NCI-H2081 treated with DMSO at 0.1 percent for 48 hours (cell line): ENCODE measurements at regions not wholly inside any gene's neighbourhood (a gene's known extent, or its start where the extent isn't known, plus 50 kb on each side); places are given as distances from the start of the nearest gene placed in this dataset.

Experiments
- DNase-seq: peaks from one replicate; lab custom pipeline; 2025; lab: John Stamatoyannopoulos, UW

DNA sequence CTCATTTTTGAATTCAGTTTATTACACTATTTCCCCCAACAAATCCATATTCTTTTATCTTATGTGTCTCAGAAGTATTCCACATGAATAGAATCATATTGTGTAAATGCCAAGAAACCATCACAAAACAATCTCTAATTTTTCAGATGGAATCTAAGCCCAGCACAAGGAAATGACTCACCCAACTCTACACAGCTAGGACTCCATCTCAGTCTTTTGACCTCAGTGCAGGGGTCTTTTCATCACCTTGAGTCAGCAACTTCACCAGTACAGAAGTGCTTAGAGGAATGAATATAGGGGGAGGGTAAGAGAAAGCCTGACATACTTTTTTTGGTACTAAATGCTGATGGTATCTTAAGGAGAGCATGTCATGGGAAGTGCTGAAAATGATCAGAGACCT is 169.3 kb upstream of the LRRN1 start:
- no peak for DNase-seq

DNA sequence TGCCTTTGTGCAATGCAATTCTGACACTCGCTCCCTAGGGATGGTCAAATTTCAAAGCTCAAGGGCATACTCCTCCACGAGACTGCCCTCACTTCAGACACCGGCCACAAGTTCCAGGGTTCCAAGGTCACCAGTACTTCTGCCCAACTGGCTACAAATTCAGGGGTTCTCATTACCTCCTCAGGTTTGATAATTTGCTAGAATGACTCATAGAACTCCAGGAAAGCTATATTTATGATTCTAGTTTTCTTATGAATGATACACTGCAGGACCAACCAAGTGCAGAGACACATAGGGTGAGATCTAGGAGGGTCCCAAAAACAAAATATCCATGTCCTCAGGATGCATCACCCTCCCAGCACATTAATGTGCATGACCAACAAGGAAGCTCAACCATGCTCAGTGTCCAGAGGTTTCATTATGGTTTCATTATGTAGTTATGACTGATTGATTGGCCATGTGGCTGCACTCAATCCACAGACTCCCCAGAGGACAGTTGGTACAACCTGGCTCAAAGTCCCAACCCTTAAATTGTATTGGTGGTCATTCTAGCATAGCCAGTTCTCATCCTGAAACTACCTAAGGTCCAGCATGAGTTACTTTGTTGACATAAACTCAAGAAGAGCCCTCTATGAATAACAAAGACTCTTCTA is 170.4 kb upstream of the LRRN1 start:
- DNase-seq = no peak

DNA sequence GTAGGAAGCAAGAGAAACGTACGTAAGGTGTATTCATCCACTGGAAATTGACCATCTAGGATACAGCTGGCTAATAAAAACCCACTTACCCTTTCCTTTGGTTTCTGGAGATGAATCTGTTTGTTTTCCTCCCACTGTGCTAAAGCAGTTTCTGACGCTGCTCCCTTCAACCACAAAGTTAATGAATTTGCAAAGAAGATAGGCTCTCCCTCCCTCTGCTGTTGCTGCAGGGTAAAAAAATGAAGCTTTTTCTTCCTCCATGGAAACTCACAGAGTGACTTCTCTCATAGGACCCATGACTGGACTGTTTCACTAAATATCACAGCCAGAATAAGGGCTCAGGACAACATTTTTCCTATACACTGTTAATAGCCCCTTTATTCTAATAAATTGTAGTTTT is 172.1 kb upstream of the LRRN1 start:
- no peak for DNase-seq

DNA sequence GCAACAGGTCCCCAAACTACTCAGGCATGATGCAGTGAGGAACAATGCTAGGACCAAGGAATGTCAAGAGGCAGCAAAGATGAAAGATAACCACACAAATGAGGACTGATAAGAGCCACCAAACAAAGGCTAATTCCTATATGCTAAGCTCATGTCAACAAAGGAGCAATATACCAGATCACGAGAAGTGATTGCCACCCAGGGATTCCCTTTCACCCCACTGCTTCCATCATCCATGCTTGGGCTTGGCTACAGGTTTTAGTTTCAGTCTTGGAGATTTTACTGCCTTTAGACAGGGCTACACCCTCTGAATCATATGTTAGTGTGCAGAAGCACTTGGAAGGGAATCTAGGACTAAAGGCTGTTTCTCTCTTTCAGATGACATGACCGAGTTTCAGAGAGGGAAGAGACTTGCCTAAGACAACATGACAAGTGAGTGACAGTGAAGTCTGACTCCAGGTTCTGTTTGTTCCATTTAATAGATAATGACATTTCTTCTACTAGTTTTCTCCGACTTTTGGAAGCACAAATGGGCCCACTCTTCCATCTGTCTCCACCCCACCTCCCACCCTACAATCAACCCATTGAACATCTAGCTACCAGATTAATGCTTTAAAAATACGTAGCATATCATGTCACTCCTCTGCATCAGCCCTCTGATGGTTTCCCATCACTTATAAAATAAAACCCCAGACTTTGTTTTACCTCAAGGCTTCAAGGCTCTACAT is 173.5 kb upstream of the LRRN1 start:
- no peak for DNase-seq

DNA sequence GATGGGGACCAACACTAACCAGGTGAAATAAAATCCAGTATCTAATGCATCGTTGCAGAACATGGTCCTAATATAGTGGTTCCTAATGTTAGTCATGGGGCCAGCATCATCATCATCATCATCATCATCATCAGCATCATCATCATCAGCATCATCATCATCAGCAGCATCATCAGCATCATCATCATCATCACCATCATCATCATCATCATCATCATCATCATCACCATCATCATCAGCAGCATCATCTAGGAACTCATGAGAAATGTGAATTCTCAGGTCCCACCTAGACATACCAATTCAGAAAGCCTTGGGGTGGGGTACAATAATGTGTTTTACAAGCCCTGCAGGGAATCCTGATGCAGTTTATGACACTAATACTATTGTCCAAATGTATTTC is 179.4 kb upstream of the LRRN1 start:
- no peak for DNase-seq

DNA sequence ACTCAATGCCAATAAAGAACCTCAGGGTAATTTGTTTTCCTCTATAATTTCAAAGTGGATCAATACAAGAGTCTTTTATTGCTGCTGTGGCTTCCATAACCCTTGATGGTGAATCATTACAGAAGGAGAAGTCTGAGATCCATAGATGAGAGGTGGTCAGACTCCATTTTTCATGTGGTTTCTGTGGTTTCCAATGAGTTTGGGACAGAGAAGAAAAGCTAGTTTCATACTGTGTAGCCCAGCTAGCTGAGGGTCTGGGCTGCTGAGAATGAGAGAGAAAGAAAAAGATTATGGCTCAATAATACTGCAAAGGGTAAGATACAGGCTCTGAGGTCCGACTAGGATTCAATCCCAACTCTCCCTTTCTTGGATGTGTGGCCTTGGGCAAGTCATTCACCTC is 180.6 kb upstream of the LRRN1 start:
- no peak for DNase-seq

DNA sequence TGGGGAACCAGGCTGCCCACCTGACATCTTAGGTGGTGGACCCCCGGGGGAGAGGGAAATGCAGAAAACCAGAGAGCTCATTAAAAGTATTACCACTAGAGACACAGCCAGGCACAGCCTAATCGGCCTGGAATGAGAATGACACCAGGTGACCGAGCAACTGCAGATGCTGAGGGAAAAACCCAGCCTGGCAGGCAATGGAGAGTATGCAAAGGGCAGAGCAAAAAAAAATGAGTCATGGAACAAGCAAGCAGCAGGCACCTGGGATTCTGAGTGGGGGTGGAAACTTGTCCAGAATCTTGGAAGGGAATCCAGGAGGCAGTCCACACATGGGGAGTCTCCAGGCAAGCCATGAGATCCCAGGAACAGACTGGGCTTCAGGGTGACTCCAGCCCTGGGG is 183.7 kb upstream of the LRRN1 start:
- DNase-seq = no peak

DNA sequence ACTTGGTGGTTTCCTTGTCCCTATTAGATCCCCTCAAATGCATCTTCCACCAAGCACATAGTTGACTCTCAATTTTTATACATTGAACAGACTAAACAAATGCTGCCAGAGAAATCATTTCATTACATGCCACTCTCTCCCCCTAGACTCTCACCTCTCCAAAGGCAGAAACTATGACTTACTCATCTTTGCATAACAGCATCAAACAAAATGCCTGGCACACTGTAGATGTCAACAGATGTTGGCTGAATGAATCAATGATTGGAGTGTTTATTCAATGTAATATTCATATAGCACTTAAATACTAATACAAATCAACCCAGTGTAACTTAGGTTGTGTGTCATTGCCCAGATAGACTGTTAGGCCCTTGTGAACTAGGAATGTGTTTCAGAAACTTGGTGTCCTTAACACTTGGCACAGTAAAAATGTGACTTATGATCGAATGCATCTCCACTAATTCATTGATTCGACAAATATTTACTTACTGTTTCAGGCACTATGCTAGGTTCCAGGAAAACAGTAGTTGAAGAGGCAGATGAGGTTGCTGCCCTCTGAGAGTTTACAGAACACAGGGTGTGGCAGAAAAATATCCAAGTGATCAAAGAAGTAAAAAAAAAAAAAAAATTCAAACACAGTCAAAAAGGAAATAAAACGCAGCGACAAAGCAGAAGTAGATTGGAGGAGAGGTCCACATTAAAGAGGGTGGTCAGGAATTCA is 188.5 kb upstream of the LRRN1 start:
- DNase-seq = no peak

DNA sequence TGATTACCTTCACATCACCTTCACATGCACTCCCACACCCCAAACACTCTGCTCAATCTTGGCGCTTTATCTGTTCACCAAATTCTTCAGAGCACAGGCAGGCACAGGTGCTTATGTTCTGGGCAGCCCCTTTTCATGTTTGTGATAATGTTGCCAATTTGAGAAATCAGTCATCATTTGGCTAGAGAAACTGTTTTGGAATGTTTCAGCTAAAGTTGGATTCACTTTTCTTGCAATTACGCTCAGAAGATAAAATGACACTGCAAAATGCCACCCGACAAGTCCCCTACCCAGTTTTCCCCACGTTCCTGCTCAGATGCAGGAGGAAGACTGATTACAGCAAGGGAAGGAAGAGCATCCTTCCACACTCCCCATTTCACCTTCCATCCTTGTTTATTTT is 192.9 kb upstream of the LRRN1 start:
- DNase-seq = no peak

DNA sequence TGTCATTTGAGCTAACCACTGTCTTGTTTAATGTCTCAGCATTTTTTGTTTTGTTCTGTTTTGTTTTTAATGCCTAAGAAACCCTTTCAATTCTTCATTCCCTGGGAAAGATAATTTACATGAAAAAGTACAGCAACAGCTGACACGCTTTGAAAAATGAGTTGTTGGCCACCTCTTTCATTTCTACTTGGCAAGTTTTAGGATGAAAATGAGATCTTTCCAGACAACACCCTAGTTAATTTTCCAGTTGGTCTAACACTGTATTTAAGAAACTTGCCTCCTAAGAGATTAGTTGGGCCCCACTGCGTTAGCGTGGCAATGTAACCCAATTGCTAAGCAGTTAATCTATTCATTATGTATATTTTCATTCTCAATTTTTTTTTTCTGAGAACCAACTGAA is 194.0 kb upstream of the LRRN1 start:
- DNase-seq = no peak

DNA sequence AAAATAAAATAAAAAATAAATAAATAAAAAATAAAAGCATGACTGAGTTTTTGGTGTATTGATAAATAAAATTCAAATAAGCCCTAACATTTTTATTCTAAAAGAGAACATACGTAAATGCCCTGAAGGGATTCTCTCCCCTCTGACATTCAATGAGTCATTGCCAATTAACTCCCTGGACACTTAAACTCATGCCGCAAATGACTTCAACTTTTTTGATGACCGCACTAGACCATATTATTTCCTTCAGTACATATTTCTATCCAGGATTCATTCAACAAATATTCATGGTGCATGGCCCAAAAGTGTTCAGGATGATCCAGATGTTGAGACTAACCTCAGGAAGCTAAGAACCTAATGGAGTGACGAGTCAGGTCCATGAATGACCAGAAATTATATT is 195.9 kb upstream of the LRRN1 start:
- DNase-seq = no peak

DNA sequence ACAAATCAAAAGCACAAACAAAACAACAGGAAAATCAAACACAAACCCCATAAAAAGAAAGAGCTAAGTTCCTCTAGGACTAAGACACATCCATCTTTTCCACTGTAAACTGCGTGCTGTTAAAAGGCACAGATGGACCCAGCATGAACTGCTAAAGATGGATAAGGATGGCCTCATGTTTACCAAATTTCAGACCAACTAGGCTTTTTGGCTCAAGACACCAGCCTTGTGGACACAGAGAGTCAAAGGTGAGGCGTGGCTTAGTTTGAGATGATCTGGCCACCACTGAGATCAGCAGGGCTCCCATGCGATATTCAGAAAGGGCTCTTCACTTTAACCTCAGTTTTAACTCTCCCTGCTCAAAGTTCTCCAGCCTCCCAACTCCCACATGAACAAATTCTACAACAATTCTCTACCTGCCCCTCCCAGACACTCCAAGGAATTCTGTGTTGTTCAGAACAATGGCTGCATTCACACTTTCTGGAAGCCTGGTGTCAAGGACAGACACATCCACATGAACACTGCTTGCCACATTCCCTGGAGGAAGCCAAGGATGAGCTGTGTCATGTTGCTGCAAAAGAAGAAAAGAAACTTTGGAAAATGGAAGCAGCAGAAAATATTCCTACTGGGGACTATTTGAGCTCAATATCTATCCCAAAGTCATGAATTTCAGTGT is 198.4 kb upstream of the LRRN1 start:
- DNase-seq = no peak

DNA sequence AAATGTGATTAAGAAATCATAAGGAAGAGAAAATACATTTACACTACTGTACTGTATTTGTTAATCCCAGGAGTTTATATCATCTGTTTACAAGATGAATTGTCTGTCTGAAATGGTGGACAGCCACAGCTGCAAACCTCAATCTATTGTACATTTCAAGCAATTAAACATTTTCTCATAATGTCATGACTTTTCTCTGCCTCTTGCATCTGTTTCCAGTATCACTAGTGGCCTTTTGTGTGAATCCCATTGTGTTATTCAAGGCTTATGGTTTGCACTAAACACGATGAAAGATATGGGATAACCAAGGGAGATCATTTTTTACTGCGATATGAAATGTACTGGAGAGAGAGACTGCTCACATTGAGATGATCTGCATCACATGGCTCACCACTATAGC is 200.2 kb upstream of the LRRN1 start:
- DNase-seq = no peak

DNA sequence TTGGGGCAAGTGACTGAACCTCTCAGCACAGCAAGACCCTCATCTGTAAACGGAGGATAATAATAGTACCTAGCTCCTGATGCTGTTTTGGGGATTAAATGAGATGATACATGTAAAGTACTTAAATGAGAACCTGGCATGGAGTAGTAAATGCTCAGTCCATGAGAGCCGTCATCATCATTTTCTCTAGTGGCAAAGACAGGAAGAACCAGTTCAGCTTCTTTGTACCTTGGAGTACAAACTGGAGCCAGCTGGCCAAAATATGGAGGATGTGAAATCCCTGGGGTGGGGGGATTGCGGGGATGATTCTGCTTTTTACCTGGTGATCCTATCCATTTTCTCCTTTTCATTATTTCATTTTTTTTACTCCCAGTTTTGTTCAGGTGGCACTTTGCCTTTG is 204.2 kb upstream of the LRRN1 start:
- DNase-seq = no peak

DNA sequence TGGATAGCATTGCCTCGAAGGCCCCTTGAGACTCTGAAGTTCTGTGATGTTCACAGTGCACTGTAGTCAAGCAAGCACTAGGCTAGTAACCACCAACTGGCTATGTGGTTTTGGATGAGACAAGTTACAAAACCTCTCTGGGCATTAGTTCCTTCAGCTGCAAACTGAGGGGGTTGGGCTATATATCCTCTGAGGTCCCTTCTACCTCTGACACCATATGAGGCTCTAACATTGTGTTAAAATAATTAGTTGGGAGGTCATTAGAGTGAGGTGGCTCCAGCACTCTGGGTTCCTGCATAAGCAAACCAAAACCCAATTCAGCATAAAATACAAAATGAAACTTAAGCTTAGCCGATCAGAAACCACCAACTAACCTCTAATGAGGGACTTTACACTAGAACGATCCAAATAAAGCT is 209.5 kb upstream of the LRRN1 start:
- no peak for DNase-seq

DNA sequence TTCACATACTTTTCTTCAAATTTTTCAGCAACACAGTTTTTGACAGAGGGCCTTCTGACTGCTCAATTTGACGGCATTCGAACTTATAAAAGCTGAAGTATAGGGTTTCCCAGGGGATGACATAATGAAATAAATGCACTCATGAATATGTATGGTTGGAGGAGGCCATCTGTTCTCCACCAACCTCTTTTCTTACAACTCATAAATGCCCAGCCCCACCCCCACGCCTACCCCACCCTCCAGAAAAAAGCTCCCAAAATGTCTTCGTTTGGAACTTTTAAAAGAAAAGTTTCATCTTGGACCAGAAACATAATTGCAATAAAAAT is 211.6 kb upstream of the LRRN1 start:
- no peak for DNase-seq

DNA sequence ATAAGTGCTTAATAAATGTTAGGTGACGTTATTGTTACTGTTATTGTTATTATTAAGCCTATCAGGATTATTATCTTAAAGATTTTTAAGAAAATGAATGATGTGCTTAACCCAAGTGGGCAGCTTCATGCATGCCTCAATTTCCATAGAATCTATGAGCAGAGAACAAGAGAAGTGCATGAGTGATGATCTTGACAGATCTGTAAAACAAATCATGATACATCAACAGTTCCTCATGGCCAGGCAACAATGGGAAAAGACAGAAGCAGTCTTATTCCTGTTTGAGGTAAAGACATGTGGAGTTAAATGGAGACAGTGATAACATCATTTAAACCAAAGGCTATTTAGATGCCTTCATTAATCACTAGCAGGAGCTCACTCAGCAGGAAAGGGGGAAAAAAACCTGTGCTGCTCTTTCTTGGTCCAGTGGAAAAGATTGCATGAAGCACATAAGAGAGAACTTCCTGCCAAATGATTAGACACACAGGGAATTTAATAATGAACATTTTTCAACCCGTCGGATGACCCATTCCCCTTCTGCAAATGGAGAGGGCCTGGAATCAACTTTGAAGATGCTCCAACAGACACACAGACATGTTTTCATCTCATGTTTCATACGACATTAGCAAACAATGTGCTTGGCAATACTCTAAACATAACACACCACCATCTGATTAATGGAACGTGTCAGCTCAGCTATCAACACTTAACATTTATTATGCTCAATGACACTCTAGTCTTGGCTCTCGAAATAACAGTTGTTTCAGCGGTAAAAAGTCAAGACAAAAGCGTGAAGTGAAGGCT is 212.2 kb upstream of the LRRN1 start:
- DNase-seq = no peak

DNA sequence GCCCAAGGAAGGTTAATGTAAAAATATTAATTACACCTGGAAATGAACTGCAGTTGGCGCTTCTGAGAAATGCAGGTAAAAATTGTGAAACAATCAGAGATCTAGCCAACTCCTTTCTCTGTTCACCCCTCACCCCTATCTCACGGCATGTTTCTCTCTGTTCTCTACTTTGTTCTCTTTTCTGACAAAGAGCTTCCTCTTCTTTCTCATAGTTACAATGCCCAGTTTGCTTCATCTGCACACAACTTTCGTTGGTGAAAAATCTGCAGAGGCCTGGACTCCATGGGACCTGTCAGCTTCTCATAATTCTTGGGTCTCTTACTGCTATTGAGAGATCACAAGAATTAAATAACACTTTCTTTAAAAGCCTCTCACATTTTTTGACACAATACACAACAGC is 212.9 kb upstream of the LRRN1 start:
- no peak for DNase-seq

DNA sequence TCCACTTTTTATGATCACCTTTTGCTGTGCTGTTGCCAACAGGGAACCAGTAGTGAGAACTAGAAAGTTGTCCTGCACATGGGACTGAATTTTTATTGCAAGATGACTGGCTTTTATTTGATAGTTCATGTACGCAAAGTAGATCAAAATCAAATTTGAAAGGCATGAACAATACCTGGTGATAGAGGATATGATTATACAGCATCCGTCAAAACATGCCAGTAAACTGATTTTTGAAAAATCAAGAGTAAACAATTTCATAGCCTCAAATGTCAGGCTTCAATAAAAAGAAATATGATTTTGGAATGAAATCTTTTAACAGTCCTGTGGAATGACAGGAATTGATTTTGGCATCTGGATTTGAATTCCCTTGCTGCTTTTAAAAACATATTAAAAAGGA is 219.6 kb upstream of the LRRN1 start:
- no peak for DNase-seq

DNA sequence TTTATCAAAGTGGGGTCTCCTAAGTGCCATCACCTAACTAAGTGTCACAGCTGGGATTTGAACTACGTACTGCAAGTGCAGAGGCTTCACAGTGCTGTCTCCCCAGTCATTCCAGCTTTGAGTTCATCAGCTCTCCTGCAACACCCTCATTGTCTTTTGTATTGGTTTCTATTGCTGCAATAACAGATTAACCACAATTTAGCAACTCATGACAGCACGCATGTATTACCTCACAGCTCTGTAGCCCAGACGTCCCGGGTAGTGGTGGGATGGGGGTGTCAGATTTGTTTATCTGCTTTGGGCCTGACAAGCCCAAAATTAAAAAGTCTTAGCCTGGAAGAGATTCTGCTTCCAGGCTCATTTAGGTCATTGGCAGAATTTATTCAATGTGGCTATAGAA is 220.5 kb upstream of the LRRN1 start:
- no peak for DNase-seq

DNA sequence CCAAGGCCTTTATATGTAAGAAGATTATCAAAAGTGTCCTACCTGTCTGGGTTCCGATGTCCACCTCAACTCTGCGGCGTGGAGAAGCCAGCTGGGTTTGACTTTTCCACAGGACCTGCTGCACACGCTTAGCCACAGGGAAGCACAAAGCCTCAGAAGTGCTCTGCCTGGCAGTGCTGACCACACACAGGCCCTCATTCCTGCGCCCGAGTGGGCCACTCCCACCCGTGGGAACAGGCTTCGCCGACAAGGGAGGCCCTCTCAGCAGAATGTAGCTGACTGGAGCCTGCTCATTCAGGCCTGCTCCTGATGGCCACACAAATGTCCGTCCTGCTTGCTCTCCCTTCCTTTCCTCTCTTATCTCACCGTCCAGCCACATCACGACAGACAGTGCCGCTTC is 221.4 kb upstream of the LRRN1 start:
- DNase-seq = no peak

DNA sequence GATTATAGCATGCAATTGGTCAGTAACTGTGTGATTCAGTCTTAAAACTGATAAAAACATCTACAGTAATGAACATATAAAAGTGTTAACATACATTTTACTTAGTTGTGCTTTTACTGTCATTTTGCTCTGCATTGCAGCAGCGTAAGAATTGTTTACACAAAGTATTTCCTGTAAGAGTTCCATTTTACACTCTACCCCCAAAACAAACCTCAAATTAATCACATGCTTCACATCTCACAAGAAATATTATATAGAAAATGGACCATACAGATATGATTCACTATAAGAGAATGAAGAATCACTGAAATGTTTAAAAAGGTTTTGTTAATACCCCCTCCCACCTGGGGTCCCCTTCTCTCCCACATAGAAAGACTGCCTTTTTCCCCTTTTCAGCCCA is 225.9 kb upstream of the LRRN1 start:
- DNase-seq = no peak
